Tibial nerve (tissue), 3 donors: ENCODE measurements at regions not wholly inside any gene's neighbourhood (a gene's known extent, or its start where the extent isn't known, plus 50 kb on each side); places are given as distances from the start of the nearest gene placed in this dataset.

Experiments
- CTCF ChIP-seq, 5 experiments: fragments of 200-600 bp in 3 of 5; fragments of 450-650 bp in 2 of 5; sonication (generic) in 3 of 5; IDR thresholded peaks; one replicate each; pipeline ENCODE4 v1.5.1; 2016 to 2019; ENCODE audit warnings: antibody characterized with exemption in 5 of 5, mild to moderate bottlenecking in 3 of 5, moderate library complexity in 2 of 5
- POLR2A ChIP-seq, 2 donors: fragments of 450-650 bp; IDR thresholded peaks; one replicate each; pipeline ENCODE4 v1.6.1; 2017; ENCODE audit warnings: antibody characterized with exemption in 2 of 2, mild to moderate bottlenecking in 2 of 2, moderate library complexity in 2 of 2

- TF ChIP-seq CTCF (IDR thresholded peaks at IDR 0.05) (no peak), POLR2A (IDR thresholded peaks at IDR 0.05) (no peak)
These were observed 455.6 kb downstream of the TMA16 start for GRCh38 chr4:163949976-163950601.
